GM23338 (cell line): ENCODE measurements at regions not wholly inside any gene's neighbourhood (a gene's known extent, or its start where the extent isn't known, plus 50 kb on each side); places are given as distances from the start of the nearest gene placed in this dataset.

ENCODE experiments used
- ATAC-seq: fragments of 200-7000 bp; cut with Tn5 transposase; 3 replicates; pipeline ENCODE4 v1.9.1; 2020
- DNase-seq: peaks from one replicate; pipeline ENCODE4 v3.0.0-alpha.2; 2015; ENCODE audit warnings: low spot score
- H2AFZ ChIP-seq: fragments of 200-600 bp; sonication (generic); 2 replicates; pipeline ENCODE4 v1.8.0; 2016; ENCODE audit warnings: antibody characterized with exemption, mild to moderate bottlenecking, moderate library complexity
- H3F3A ChIP-seq: fragments of 200-600 bp; sonication (generic); replicated peaks from 2 replicates; pipeline ENCODE4 v1.8.0; 2017; ENCODE audit warnings: antibody characterized with exemption, mixed run types, low read depth
- H3K27ac ChIP-seq: fragments of 200-600 bp; sonication (generic); 2 replicates; pipeline ENCODE4 v1.6.1; 2016; ENCODE audit warnings: low read depth
- H3K27me3 ChIP-seq: fragments of 200-600 bp; sonication (generic); 2 replicates; pipeline ENCODE4 v1.8.0; 2016; ENCODE audit warnings: mild to moderate bottlenecking, mixed run types, moderate library complexity; ENCODE audit not compliant: insufficient read depth
- H3K36me3 ChIP-seq: fragments of 200-600 bp; sonication (generic); 2 replicates; pipeline ENCODE4 v1.8.0; 2016; ENCODE audit warnings: mild to moderate bottlenecking; ENCODE audit not compliant: insufficient read depth
- H3K4me1 ChIP-seq: fragments of 200-600 bp; sonication (generic); 2 replicates; pipeline ENCODE4 v1.8.0; 2016; ENCODE audit warnings: mild to moderate bottlenecking, moderate library complexity; ENCODE audit not compliant: insufficient read depth
- H3K4me2 ChIP-seq: fragments of 200-600 bp; sonication (generic); 2 replicates; pipeline ENCODE4 v1.7.1; 2017; ENCODE audit warnings: mixed run types
- H3K4me3 ChIP-seq: fragments of 200-600 bp; sonication (generic); 2 replicates; pipeline ENCODE4 v1.6.1; 2016; ENCODE audit warnings: mixed run types
- H3K79me2 ChIP-seq: fragments of 200-600 bp; sonication (generic); replicated peaks from 2 replicates; pipeline ENCODE4 v1.8.0; 2017; ENCODE audit warnings: mild to moderate bottlenecking; ENCODE audit not compliant: insufficient read depth
- H3K9me2 ChIP-seq: fragments of 200-600 bp; sonication (generic); 2 replicates; pipeline ENCODE4 v1.8.0; 2017; ENCODE audit not compliant: insufficient read depth
- H4K20me1 ChIP-seq: fragments of 200-600 bp; sonication (generic); replicated peaks from 2 replicates; pipeline ENCODE4 v1.8.0; 2017; ENCODE audit warnings: mild to moderate bottlenecking; ENCODE audit not compliant: insufficient read depth
- H3K27ac Mint-ChIP-seq: 2 replicates; pipeline ENCODE4 v1.8.0; 2020; ENCODE audit warnings: inconsistent platforms, mild to moderate bottlenecking, moderate library complexity, mixed read lengths
- H3K27me3 Mint-ChIP-seq: 3 replicates; pipeline ENCODE4 v1.8.0; 2022; ENCODE audit warnings: low read depth, mild to moderate bottlenecking, moderate library complexity, mixed read lengths, inconsistent platforms; ENCODE audit not compliant: insufficient read depth, poor library complexity
- H3K36me3 Mint-ChIP-seq: 3 replicates; pipeline ENCODE4 v1.8.0; 2021; ENCODE audit warnings: low read depth, mild to moderate bottlenecking, inconsistent platforms, moderate library complexity, mixed read lengths
- H3K4me1 Mint-ChIP-seq: 3 replicates; pipeline ENCODE4 v1.8.0; 2020; ENCODE audit warnings: mild to moderate bottlenecking, inconsistent platforms, mixed read lengths
- H3K4me3 Mint-ChIP-seq: 3 replicates; pipeline ENCODE4 v1.8.0; 2021; ENCODE audit warnings: moderate library complexity, mild to moderate bottlenecking, inconsistent platforms, mixed read lengths
- H3K9me3 Mint-ChIP-seq: 3 replicates; pipeline ENCODE4 v1.8.0; 2020; ENCODE audit warnings: moderate library complexity, mild to moderate bottlenecking, inconsistent platforms, mixed read lengths
- CREB1 ChIP-seq: fragments of 250-450 bp; sonication (Bioruptor Pico); IDR thresholded peaks from 2 replicates; pipeline ENCODE4 v1.5.0; 2020; ENCODE audit warnings: low read depth, mild to moderate bottlenecking, moderate library complexity
- EZH2 ChIP-seq: fragments of 200-600 bp; sonication (generic); IDR thresholded peaks from one replicate; pipeline ENCODE4 v1.8.0; 2017; ENCODE audit warnings: antibody characterized with exemption, mild to moderate bottlenecking, low read depth; ENCODE audit not compliant: unreplicated experiment
- EZH2phosphoT487 ChIP-seq: fragments of 200-600 bp; sonication (generic); IDR thresholded peaks from one replicate; pipeline ENCODE4 v1.8.1; 2018; ENCODE audit warnings: antibody characterized with exemption; ENCODE audit not compliant: unreplicated experiment
- JUNB ChIP-seq: IDR thresholded peaks from one replicate; pipeline ENCODE4 v1.6.1; 2016; ENCODE audit warnings: antibody characterized with exemption; ENCODE audit not compliant: unreplicated experiment
- NANOG ChIP-seq: IDR thresholded peaks from 2 replicates; pipeline ENCODE4 v1.6.1; 2016; ENCODE audit warnings: antibody characterized with exemption, borderline replicate concordance
- POLR2AphosphoS5 ChIP-seq: IDR thresholded peaks from 2 replicates; pipeline ENCODE4 v1.6.1; 2016; ENCODE audit warnings: antibody characterized with exemption, low read depth
- STAT1 ChIP-seq: IDR thresholded peaks from one replicate; pipeline ENCODE4 v1.6.1; 2016; ENCODE audit warnings: antibody characterized with exemption; ENCODE audit not compliant: unreplicated experiment
- ZNF114 ChIP-seq: fragments of 250-450 bp; sonication (Bioruptor Pico); IDR thresholded peaks from 2 replicates; pipeline ENCODE4 v1.5.0; 2020; ENCODE audit warnings: mild to moderate bottlenecking, moderate library complexity
- ZNF331 ChIP-seq: fragments of 250-450 bp; sonication (Bioruptor Pico); IDR thresholded peaks from 2 replicates; pipeline ENCODE4 v1.5.0; 2020; ENCODE audit warnings: low read depth, mild to moderate bottlenecking, moderate library complexity
- TF ChIP-seq, protein P1 (sequence below): IDR thresholded peaks from 2 replicates; pipeline ENCODE4 v1.6.1; 2016; ENCODE audit warnings: antibody characterized with exemption
- TF ChIP-seq, protein P2 (sequence below): IDR thresholded peaks from one replicate; pipeline ENCODE4 v1.6.1; 2018; ENCODE audit warnings: antibody characterized with exemption; ENCODE audit not compliant: unreplicated experiment
- TF ChIP-seq, protein P3 (sequence below), 2 experiments: fragments of 200-600 bp in 1 of 2; sonication (generic) in 1 of 2; conservative IDR thresholded peaks; 2 replicates each; pipeline versions ENCODE4 v1.5.1 to v1.6.1; 2016 to 2017; ENCODE audit warnings: antibody characterized with exemption in 2 of 2, low read depth in 2 of 2, mild to moderate bottlenecking in 2 of 2, moderate library complexity in 1 of 2
- TF ChIP-seq, protein P4 (sequence below): fragments of 250-450 bp; sonication (Bioruptor Pico); IDR thresholded peaks from 2 replicates; pipeline ENCODE4 v1.5.0; 2020; ENCODE audit warnings: mild to moderate bottlenecking, moderate library complexity

DNA sequence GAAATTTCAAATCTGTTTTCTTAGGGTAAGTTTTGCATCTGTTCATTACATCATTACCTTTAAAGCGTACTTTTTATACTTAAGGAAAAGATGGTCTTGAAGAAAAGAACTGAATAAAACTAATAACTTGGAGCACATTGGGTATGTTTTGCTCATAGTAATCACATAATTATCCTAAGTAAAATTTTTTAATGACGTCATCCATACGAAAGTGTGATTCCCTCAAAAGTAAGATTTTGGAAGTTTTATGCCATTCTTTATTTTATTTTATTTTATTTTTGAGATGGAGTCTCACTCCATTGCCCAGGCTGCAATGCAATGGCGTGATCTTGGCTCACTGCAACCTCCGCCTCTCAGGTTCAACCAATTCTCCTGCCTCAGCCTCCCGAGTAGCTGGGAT is 1516.6 kb upstream of the TENM3 start:
- Mint-ChIP-seq H3K9me3 (peaks cover 8% of the 10 kb centered on the region), H3K4me1 (no peaks in the 10 kb centered on the region), H3K27ac (no peak overlapping the region), H3K36me3 (peaks cover 9% of the 10 kb centered on the region; the same call in 2 of the 3 replicates), H3K4me3 (no peak overlapping the region), H3K27me3 (no peaks in the 10 kb centered on the region)
- H3K9me2 ChIP-seq, result no peaks in the 10 kb centered on the region
- no peaks in the 10 kb centered on the region for H3K79me2 ChIP-seq
- no peak overlapping the region for H3K4me3 ChIP-seq
- H2AFZ ChIP-seq, result no peak overlapping the region
- H3F3A ChIP-seq, result no peaks in the 10 kb centered on the region
- no peaks in the 10 kb centered on the region for H3K27me3 ChIP-seq
- no peaks in the 10 kb centered on the region for H3K36me3 ChIP-seq
- no peak overlapping the region for H3K4me2 ChIP-seq
- no peak for DNase-seq
- no peak for TF ChIP-seq CREB1 (CRISPR knock-in tag)
- no peak for TF ChIP-seq EZH2phosphoT487
- TF ChIP-seq JUNB, result no peak
- TF ChIP-seq, protein P1, sequence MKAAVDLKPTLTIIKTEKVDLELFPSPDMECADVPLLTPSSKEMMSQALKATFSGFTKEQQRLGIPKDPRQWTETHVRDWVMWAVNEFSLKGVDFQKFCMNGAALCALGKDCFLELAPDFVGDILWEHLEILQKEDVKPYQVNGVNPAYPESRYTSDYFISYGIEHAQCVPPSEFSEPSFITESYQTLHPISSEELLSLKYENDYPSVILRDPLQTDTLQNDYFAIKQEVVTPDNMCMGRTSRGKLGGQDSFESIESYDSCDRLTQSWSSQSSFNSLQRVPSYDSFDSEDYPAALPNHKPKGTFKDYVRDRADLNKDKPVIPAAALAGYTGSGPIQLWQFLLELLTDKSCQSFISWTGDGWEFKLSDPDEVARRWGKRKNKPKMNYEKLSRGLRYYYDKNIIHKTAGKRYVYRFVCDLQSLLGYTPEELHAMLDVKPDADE, result no peak
- TF ChIP-seq, protein P2, sequence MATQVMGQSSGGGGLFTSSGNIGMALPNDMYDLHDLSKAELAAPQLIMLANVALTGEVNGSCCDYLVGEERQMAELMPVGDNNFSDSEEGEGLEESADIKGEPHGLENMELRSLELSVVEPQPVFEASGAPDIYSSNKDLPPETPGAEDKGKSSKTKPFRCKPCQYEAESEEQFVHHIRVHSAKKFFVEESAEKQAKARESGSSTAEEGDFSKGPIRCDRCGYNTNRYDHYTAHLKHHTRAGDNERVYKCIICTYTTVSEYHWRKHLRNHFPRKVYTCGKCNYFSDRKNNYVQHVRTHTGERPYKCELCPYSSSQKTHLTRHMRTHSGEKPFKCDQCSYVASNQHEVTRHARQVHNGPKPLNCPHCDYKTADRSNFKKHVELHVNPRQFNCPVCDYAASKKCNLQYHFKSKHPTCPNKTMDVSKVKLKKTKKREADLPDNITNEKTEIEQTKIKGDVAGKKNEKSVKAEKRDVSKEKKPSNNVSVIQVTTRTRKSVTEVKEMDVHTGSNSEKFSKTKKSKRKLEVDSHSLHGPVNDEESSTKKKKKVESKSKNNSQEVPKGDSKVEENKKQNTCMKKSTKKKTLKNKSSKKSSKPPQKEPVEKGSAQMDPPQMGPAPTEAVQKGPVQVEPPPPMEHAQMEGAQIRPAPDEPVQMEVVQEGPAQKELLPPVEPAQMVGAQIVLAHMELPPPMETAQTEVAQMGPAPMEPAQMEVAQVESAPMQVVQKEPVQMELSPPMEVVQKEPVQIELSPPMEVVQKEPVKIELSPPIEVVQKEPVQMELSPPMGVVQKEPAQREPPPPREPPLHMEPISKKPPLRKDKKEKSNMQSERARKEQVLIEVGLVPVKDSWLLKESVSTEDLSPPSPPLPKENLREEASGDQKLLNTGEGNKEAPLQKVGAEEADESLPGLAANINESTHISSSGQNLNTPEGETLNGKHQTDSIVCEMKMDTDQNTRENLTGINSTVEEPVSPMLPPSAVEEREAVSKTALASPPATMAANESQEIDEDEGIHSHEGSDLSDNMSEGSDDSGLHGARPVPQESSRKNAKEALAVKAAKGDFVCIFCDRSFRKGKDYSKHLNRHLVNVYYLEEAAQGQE, result no peak
- no peak for TF ChIP-seq ZNF114 (CRISPR knock-in tag)
- no peak for TF ChIP-seq POLR2AphosphoS5
- TF ChIP-seq STAT1, result no peak
- TF ChIP-seq, protein P3, sequence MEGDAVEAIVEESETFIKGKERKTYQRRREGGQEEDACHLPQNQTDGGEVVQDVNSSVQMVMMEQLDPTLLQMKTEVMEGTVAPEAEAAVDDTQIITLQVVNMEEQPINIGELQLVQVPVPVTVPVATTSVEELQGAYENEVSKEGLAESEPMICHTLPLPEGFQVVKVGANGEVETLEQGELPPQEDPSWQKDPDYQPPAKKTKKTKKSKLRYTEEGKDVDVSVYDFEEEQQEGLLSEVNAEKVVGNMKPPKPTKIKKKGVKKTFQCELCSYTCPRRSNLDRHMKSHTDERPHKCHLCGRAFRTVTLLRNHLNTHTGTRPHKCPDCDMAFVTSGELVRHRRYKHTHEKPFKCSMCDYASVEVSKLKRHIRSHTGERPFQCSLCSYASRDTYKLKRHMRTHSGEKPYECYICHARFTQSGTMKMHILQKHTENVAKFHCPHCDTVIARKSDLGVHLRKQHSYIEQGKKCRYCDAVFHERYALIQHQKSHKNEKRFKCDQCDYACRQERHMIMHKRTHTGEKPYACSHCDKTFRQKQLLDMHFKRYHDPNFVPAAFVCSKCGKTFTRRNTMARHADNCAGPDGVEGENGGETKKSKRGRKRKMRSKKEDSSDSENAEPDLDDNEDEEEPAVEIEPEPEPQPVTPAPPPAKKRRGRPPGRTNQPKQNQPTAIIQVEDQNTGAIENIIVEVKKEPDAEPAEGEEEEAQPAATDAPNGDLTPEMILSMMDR (conservative IDR thresholded peaks at IDR 0.05; ENCODE audit: low read depth in 2 of 2), result no peak
- TF ChIP-seq ZNF331 (CRISPR knock-in tag), result no peak
- TF ChIP-seq, protein P4, sequence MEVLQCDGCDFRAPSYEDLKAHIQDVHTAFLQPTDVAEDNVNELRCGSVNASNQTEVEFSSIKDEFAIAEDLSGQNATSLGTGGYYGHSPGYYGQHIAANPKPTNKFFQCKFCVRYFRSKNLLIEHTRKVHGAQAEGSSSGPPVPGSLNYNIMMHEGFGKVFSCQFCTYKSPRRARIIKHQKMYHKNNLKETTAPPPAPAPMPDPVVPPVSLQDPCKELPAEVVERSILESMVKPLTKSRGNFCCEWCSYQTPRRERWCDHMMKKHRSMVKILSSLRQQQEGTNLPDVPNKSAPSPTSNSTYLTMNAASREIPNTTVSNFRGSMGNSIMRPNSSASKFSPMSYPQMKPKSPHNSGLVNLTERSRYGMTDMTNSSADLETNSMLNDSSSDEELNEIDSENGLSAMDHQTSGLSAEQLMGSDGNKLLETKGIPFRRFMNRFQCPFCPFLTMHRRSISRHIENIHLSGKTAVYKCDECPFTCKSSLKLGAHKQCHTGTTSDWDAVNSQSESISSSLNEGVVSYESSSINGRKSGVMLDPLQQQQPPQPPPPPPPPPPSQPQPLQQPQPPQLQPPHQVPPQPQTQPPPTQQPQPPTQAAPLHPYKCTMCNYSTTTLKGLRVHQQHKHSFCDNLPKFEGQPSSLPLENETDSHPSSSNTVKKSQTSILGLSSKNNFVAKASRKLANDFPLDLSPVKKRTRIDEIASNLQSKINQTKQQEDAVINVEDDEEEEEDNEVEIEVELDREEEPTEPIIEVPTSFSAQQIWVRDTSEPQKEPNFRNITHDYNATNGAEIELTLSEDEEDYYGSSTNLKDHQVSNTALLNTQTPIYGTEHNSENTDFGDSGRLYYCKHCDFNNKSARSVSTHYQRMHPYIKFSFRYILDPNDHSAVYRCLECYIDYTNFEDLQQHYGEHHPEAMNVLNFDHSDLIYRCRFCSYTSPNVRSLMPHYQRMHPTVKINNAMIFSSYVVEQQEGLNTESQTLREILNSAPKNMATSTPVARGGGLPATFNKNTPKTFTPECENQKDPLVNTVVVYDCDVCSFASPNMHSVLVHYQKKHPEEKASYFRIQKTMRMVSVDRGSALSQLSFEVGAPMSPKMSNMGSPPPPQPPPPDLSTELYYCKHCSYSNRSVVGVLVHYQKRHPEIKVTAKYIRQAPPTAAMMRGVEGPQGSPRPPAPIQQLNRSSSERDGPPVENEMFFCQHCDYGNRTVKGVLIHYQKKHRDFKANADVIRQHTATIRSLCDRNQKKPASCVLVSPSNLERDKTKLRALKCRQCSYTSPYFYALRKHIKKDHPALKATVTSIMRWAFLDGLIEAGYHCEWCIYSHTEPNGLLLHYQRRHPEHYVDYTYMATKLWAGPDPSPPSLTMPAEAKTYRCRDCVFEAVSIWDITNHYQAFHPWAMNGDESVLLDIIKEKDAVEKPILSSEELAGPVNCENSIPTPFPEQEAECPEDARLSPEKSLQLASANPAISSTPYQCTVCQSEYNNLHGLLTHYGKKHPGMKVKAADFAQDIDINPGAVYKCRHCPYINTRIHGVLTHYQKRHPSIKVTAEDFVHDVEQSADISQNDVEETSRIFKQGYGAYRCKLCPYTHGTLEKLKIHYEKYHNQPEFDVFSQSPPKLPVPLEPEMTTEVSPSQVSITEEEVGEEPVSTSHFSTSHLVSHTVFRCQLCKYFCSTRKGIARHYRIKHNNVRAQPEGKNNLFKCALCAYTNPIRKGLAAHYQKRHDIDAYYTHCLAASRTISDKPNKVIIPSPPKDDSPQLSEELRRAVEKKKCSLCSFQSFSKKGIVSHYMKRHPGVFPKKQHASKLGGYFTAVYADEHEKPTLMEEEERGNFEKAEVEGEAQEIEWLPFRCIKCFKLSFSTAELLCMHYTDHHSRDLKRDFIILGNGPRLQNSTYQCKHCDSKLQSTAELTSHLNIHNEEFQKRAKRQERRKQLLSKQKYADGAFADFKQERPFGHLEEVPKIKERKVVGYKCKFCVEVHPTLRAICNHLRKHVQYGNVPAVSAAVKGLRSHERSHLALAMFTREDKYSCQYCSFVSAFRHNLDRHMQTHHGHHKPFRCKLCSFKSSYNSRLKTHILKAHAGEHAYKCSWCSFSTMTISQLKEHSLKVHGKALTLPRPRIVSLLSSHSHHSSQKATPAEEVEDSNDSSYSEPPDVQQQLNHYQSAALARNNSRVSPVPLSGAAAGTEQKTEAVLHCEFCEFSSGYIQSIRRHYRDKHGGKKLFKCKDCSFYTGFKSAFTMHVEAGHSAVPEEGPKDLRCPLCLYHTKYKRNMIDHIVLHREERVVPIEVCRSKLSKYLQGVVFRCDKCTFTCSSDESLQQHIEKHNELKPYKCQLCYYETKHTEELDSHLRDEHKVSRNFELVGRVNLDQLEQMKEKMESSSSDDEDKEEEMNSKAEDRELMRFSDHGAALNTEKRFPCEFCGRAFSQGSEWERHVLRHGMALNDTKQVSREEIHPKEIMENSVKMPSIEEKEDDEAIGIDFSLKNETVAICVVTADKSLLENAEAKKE, result no peak
- TF ChIP-seq NANOG, result no peak
- no peak for TF ChIP-seq EZH2
- no peaks in the 10 kb centered on the region for H4K20me1 ChIP-seq
- no peak for ATAC-seq
- H3K4me1 ChIP-seq, result no peaks in the 10 kb centered on the region
- H3K27ac ChIP-seq, result no peak overlapping the region
